ENCODE measurements at regions not wholly inside any gene's neighbourhood (a gene's known extent, or its start where the extent isn't known, plus 50 kb on each side); places are given as distances from the start of the nearest gene placed in this dataset.

- ATAC-seq (replicated peaks in 1 of 4), result no peak
- Mint-ChIP-seq H3K27ac (no peak overlapping the region), H3K4me1 (no peaks in the 10 kb centered on the region), H3K4me3 (no peak overlapping the region), H3K36me3 (no peaks in the 10 kb centered on the region), H3K9me3 (peaks cover 3 to 11% (median 10%) of the 10 kb centered on the region in 3 donors), H3K27me3 (no peaks in the 10 kb centered on the region)
- Histone ChIP-seq H3K36me3 (ENCODE audit: control insufficient read depth in 2 of 2, extremely low read depth in 1 of 2, insufficient read depth in 1 of 2, low read length in 1 of 2) (no peaks in the 10 kb centered on the region), H3K9me3 (no peaks in the 10 kb centered on the region), H3K4me1 (ENCODE audit: control insufficient read depth in 1 of 2, extremely low read depth in 1 of 2, insufficient read depth in 2 of 2, low read length in 2 of 2) (no peaks in the 10 kb centered on the region), H3K27ac (ENCODE audit: low read length) (no peak overlapping the region), H3K27me3 (replicated peaks in 1 of 2; ENCODE audit: control insufficient read depth in 2 of 2, extremely low read depth in 1 of 2, insufficient read depth in 2 of 2, low read length in 1 of 2) (no peaks in the 10 kb centered on the region), H3K4me3 (ENCODE audit: control insufficient read depth in 1 of 2, extremely low read depth in 1 of 2, low read length in 1 of 2) (no peak overlapping the region)
- POLR2A ChIA-PET, result no interaction called here
- no peak for DNase-seq
- CTCF ChIA-PET, result no interaction called here
- no CpG with 5 or more reads among the region's 1 CpG for WGBS (ENCODE audit: insufficient coverage)
Measured at GRCh38 chr14:82655770-82656169, 1122.1 kb upstream of the SEL1L start.

GRCh38 chr14:82657186-82657675 is 1123.6 kb upstream of the SEL1L start:
- Histone ChIP-seq H3K36me3 (ENCODE audit: control insufficient read depth in 2 of 2, extremely low read depth in 1 of 2, insufficient read depth in 1 of 2, low read length in 1 of 2) (no peaks in the 10 kb centered on the region), H3K9me3 (no peaks in the 10 kb centered on the region), H3K27me3 (replicated peaks in 1 of 2; ENCODE audit: control insufficient read depth in 2 of 2, extremely low read depth in 1 of 2, insufficient read depth in 2 of 2, low read length in 1 of 2) (no peaks in the 10 kb centered on the region), H3K27ac (ENCODE audit: low read length) (no peak overlapping the region), H3K4me3 (ENCODE audit: control insufficient read depth in 1 of 2, extremely low read depth in 1 of 2, low read length in 1 of 2) (no peak overlapping the region), H3K4me1 (ENCODE audit: control insufficient read depth in 1 of 2, extremely low read depth in 1 of 2, insufficient read depth in 2 of 2, low read length in 2 of 2) (no peaks in the 10 kb centered on the region)
- POLR2A ChIA-PET, result no interaction called here
- ATAC-seq (replicated peaks in 1 of 4), result no peak
- Mint-ChIP-seq H3K36me3 (no peaks in the 10 kb centered on the region), H3K9me3 (peaks cover 0 to 7% (median 6%) of the 10 kb centered on the region in 3 donors), H3K4me3 (no peak overlapping the region), H3K4me1 (no peaks in the 10 kb centered on the region), H3K27me3 (no peaks in the 10 kb centered on the region), H3K27ac (no peak overlapping the region)
- CTCF ChIA-PET, result no interaction called here
- WGBS (ENCODE audit: insufficient coverage), result 83% methylated on average over 1 of the region's 4 CpGs
- no peak for DNase-seq

- POLR2A ChIA-PET, result no interaction called here
- Histone ChIP-seq H3K36me3 (ENCODE audit: control insufficient read depth in 2 of 2, extremely low read depth in 1 of 2, insufficient read depth in 1 of 2, low read length in 1 of 2) (no peaks in the 10 kb centered on the region), H3K4me3 (ENCODE audit: control insufficient read depth in 1 of 2, extremely low read depth in 1 of 2, low read length in 1 of 2) (no peak overlapping the region), H3K27ac (ENCODE audit: low read length) (no peak overlapping the region), H3K4me1 (ENCODE audit: control insufficient read depth in 1 of 2, extremely low read depth in 1 of 2, insufficient read depth in 2 of 2, low read length in 2 of 2) (no peaks in the 10 kb centered on the region), H3K27me3 (replicated peaks in 1 of 2; ENCODE audit: control insufficient read depth in 2 of 2, extremely low read depth in 1 of 2, insufficient read depth in 2 of 2, low read length in 1 of 2) (no peaks in the 10 kb centered on the region), H3K9me3 (no peaks in the 10 kb centered on the region)
- peaks cover 5 to 14% (median 8%) of the 10 kb centered on the region in 3 donors for H3K9me3 Mint-ChIP-seq
- WGBS (ENCODE audit: insufficient coverage), result no CpG with 5 or more reads among the region's 2 CpGs
- no peaks in the 10 kb centered on the region for H3K4me1 Mint-ChIP-seq
- no peak for DNase-seq
- H3K4me3 Mint-ChIP-seq, result no peak overlapping the region
- CTCF ChIA-PET, result no interaction called here
- H3K27me3 Mint-ChIP-seq, result no peaks in the 10 kb centered on the region
- no peaks in the 10 kb centered on the region for H3K36me3 Mint-ChIP-seq
- ATAC-seq (replicated peaks in 1 of 4), result no peak
- no peak overlapping the region for H3K27ac Mint-ChIP-seq
Measured at GRCh38 chr14:82661258-82661657, 1127.6 kb upstream of the SEL1L start.

GRCh38 chr14:82667006-82667405 is 1133.4 kb upstream of the SEL1L start:
- no peak for DNase-seq
- H3K9me3 ChIP-seq, result no peaks in the 10 kb centered on the region
- H3K9me3 Mint-ChIP-seq, result peaks cover 11 to 23% (median 13%) of the 10 kb centered on the region in 3 donors
- no peaks in the 10 kb centered on the region for H3K27me3 Mint-ChIP-seq
- no peak overlapping the region for H3K4me3 ChIP-seq (ENCODE audit: control insufficient read depth in 1 of 2, extremely low read depth in 1 of 2, low read length in 1 of 2)
- H3K36me3 Mint-ChIP-seq, result no peaks in the 10 kb centered on the region
- no CpG with 5 or more reads among the region's 4 CpGs for WGBS (ENCODE audit: insufficient coverage)
- POLR2A ChIA-PET, result no interaction called here
- CTCF ChIA-PET, result no interaction called here
- H3K4me1 Mint-ChIP-seq, result no peaks in the 10 kb centered on the region
- no peak overlapping the region for H3K4me3 Mint-ChIP-seq
- ATAC-seq (replicated peaks in 1 of 4), result no peak
- no peak overlapping the region for H3K27ac Mint-ChIP-seq
- no peaks in the 10 kb centered on the region for H3K4me1 ChIP-seq (ENCODE audit: control insufficient read depth in 1 of 2, extremely low read depth in 1 of 2, insufficient read depth in 2 of 2, low read length in 2 of 2)
- H3K36me3 ChIP-seq (ENCODE audit: control insufficient read depth in 2 of 2, extremely low read depth in 1 of 2, insufficient read depth in 1 of 2, low read length in 1 of 2), result no peaks in the 10 kb centered on the region
- no peak overlapping the region for H3K27ac ChIP-seq (ENCODE audit: low read length)
- H3K27me3 ChIP-seq (replicated peaks in 1 of 2; ENCODE audit: control insufficient read depth in 2 of 2, extremely low read depth in 1 of 2, insufficient read depth in 2 of 2, low read length in 1 of 2), result no peaks in the 10 kb centered on the region

- no peaks in the 10 kb centered on the region for H3K27me3 ChIP-seq (replicated peaks in 1 of 2; ENCODE audit: control insufficient read depth in 2 of 2, extremely low read depth in 1 of 2, insufficient read depth in 2 of 2, low read length in 1 of 2)
- WGBS (ENCODE audit: insufficient coverage), result no CpG with 5 or more reads among the region's 4 CpGs
- H3K4me3 ChIP-seq (ENCODE audit: control insufficient read depth in 1 of 2, extremely low read depth in 1 of 2, low read length in 1 of 2), result no peak overlapping the region
- Mint-ChIP-seq H3K27ac (no peak overlapping the region), H3K36me3 (no peaks in the 10 kb centered on the region), H3K27me3 (no peaks in the 10 kb centered on the region), H3K4me1 (no peaks in the 10 kb centered on the region), H3K9me3 (peaks cover 9 to 23% (median 13%) of the 10 kb centered on the region in 3 donors), H3K4me3 (no peak overlapping the region)
- DNase-seq (no peak), ATAC-seq (replicated peaks in 1 of 4) (no peak)
- H3K36me3 ChIP-seq (ENCODE audit: control insufficient read depth in 2 of 2, extremely low read depth in 1 of 2, insufficient read depth in 1 of 2, low read length in 1 of 2), result no peaks in the 10 kb centered on the region
- H3K4me1 ChIP-seq (ENCODE audit: control insufficient read depth in 1 of 2, extremely low read depth in 1 of 2, insufficient read depth in 2 of 2, low read length in 2 of 2), result no peaks in the 10 kb centered on the region
- POLR2A ChIA-PET, result no interaction called here
- no peaks in the 10 kb centered on the region for H3K9me3 ChIP-seq
- CTCF ChIA-PET, result no interaction called here
- H3K27ac ChIP-seq (ENCODE audit: low read length), result no peak overlapping the region
Measured at GRCh38 chr14:82667501-82667900, 1133.8 kb upstream of the SEL1L start.

GRCh38 chr14:82676403-82676802 is 1142.8 kb upstream of the SEL1L start:
- ATAC-seq (replicated peaks in 1 of 4) (no peak), DNase-seq (no peak)
- Histone ChIP-seq H3K9me3 (no peaks in the 10 kb centered on the region), H3K36me3 (ENCODE audit: control insufficient read depth in 2 of 2, extremely low read depth in 1 of 2, insufficient read depth in 1 of 2, low read length in 1 of 2) (no peaks in the 10 kb centered on the region), H3K27me3 (replicated peaks in 1 of 2; ENCODE audit: control insufficient read depth in 2 of 2, extremely low read depth in 1 of 2, insufficient read depth in 2 of 2, low read length in 1 of 2) (no peaks in the 10 kb centered on the region), H3K4me3 (ENCODE audit: control insufficient read depth in 1 of 2, extremely low read depth in 1 of 2, low read length in 1 of 2) (no peak overlapping the region), H3K27ac (ENCODE audit: low read length) (no peak overlapping the region), H3K4me1 (ENCODE audit: control insufficient read depth in 1 of 2, extremely low read depth in 1 of 2, insufficient read depth in 2 of 2, low read length in 2 of 2) (no peaks in the 10 kb centered on the region)
- H3K36me3 Mint-ChIP-seq, result no peaks in the 10 kb centered on the region
- H3K4me1 Mint-ChIP-seq, result no peaks in the 10 kb centered on the region
- no peak overlapping the region for H3K4me3 Mint-ChIP-seq
- POLR2A ChIA-PET, result no interaction called here
- CTCF ChIA-PET, result no interaction called here
- H3K27me3 Mint-ChIP-seq, result no peaks in the 10 kb centered on the region
- WGBS (ENCODE audit: insufficient coverage), result no CpG with 5 or more reads among the region's 2 CpGs
- no peak overlapping the region for H3K27ac Mint-ChIP-seq
- peaks cover 4 to 8% (median 7%) of the 10 kb centered on the region in 3 donors for H3K9me3 Mint-ChIP-seq

- Histone ChIP-seq H3K27me3 (replicated peaks in 1 of 2; ENCODE audit: control insufficient read depth in 2 of 2, extremely low read depth in 1 of 2, insufficient read depth in 2 of 2, low read length in 1 of 2) (no peaks in the 10 kb centered on the region), H3K4me1 (ENCODE audit: control insufficient read depth in 1 of 2, extremely low read depth in 1 of 2, insufficient read depth in 2 of 2, low read length in 2 of 2) (no peaks in the 10 kb centered on the region), H3K36me3 (ENCODE audit: control insufficient read depth in 2 of 2, extremely low read depth in 1 of 2, insufficient read depth in 1 of 2, low read length in 1 of 2) (no peaks in the 10 kb centered on the region), H3K27ac (ENCODE audit: low read length) (no peak overlapping the region), H3K9me3 (peaks cover 2% of the 10 kb centered on the region), H3K4me3 (ENCODE audit: control insufficient read depth in 1 of 2, extremely low read depth in 1 of 2, low read length in 1 of 2) (no peak overlapping the region)
- Mint-ChIP-seq H3K27me3 (no peaks in the 10 kb centered on the region), H3K4me3 (no peak overlapping the region), H3K36me3 (no peaks in the 10 kb centered on the region), H3K27ac (no peak overlapping the region), H3K9me3 (peaks cover 5 to 15% (median 14%) of the 10 kb centered on the region in 3 donors), H3K4me1 (no peaks in the 10 kb centered on the region)
- POLR2A ChIA-PET, result no interaction called here
- CTCF ChIA-PET, result no interaction called here
- ATAC-seq (replicated peaks in 1 of 4) (no peak), DNase-seq (no peak)
- WGBS (ENCODE audit: insufficient coverage), result no CpG with 5 or more reads among the region's 1 CpG
Measured at GRCh38 chr14:82689948-82690347, 1156.3 kb upstream of the SEL1L start.
